COLO829 (cell line): ENCODE measurements at regions not wholly inside any gene's neighbourhood (a gene's known extent, or its start where the extent isn't known, plus 50 kb on each side); places are given as distances from the start of the nearest gene placed in this dataset.
A peak's percentile ranks its signal among the peaks of the same experiment; 100 is the strongest.

Experiments used
- DNase-seq: peaks from one replicate; pipeline ENCODE4 v3.0.0; 2012; ENCODE audit warnings: low spot score

DNA sequence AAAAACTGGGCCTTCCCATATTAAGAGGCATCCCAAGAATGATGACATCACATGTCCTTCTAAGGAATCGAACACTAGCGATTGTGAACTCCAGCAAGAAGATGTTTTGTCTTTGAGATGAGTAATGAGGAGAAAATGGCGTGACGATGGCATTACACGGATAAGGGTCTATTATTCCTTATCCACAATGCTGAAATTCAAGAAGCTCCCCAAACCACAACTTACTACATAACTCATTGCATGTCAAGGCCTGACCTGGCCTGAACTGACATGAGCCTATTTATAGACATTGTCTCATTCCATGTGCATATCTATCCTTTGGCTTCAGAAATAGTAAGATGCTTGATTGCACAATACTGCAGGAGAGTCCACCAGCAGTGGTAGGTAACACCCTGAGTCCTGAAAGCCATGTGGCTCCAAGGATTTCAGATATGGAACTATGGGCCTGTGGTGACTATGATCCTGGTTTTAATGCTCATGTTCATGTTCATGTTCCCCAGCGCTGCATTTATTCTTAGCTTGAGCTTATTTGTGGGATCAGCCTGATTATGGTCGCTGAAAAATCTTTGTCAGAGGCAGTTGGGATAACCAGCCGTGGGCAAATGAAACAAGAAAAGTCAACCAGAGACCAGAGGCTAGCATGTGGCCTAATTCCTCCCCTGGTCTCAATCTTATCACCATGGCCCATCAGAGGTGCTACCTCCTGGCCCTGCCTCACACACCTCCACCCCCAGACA lies 183.2 kb upstream of the JARID2 start:
- peak; percentile 96 for DNase-seq

DNA sequence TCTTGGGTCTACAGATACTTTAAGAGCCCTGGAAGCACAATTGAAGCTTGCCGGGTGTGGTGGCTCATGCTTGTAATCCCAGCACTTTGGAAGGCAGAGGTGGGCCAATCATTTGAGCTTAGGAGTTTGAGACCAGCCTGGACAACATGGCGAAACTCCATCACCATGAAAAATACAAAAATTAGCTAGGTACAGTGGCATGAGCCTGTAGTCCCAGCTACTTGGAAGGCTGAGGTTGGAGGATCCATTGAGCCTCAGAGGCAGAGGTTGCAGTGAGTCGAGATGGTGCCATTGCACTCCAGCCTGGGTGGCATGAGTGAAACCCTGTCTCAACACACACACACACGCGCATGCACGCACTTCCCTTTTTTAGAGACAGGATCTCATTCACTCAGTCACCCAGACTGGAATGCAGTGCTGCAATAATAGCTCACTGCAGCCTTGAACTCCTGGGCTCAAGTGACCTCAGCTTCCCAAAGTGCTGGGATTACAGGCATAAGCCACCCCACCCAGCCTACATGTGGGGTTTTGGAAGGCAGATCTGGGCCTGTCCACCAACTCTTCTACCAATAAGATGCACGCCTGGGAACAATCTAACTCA lies 182.5 kb upstream of the JARID2 start:
- DNase-seq = no peak

DNA sequence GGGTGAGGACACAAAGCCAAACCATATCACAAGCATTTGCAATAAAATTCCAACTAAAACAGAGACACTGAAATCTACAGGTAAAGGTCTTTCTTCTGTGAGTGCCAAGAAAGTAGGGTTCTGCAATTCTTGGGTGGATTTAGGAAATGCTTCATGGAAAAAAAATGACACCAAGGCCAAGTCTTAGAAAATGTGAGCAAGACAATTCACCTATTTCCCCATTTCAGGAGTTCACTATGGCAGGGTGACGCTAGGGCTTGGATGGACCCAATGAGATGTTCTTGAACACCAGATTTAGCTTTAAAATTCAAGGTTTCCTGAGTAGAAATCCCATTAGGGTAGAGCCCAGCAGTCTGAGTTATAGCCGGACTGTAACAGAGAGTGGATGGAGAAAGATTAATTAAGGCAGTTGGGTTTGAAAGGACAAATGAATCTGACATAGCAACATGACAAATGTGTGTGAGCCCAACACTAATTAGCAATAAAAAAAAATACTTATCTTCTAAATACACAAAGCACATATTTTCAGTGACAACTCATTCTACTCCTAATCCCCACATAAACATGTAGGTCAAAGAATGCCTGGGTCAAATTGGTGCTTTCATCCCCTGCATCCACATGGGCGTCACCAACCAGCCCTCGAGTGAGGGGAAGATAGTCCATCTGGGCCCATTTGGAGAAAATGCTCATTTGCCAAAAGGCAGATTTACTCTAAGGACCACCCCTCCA lies 180.4 kb upstream of the JARID2 start:
- no peak for DNase-seq

DNA sequence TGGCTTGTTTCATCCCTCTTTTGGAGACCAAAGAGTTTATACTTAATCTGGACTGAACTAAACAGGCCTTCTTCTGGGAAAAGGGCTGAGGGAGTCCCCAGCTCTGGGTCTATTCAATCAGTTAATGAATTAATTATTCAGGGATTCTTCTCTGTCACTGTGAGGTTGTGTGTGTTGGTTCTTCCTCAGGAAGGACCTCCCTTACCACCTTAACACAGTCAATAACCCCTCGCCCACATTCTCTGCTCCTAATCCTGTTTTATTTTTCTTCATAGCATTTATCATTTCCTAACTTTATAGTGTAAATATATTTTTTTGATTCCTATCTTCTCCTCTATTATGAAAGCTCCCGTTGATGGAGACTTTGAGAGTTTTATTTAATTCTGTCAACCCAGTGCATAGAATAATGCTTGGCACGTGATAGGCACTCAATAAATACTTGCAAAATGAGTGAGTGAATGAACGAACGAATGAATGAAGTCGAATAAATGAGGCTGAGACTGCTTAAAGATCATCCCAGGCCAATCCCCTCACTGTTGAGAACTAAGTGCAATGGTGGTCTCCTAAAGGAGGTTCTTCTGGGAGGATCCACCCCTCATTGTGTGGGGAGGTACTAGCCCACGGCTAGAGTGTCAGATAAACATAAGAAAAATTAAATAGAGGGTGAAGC lies 179.6 kb upstream of the JARID2 start:
- DNase-seq = no peak

DNA sequence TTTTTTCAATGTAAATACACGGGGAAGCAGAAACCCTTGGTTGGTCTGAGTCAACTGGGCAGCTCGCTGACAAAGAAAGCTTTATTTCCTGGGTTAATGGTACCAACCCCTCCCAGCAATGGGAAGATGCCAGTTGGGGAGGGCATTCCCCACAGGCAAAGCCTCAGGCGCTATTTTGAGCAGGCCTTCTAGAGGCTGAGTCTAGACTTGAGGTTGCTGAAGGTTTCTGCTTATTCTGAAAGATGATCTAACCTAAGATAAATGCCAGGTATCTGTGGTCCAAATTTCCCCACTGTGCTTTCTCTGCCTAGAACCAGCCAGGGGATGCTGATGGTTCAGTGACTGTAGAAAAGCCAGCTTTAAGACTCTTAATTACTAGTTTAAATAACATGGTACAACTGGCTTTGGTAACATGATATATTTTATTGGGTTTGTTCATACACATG lies 172.5 kb upstream of the JARID2 start:
- peak; percentile 77 for DNase-seq

DNA sequence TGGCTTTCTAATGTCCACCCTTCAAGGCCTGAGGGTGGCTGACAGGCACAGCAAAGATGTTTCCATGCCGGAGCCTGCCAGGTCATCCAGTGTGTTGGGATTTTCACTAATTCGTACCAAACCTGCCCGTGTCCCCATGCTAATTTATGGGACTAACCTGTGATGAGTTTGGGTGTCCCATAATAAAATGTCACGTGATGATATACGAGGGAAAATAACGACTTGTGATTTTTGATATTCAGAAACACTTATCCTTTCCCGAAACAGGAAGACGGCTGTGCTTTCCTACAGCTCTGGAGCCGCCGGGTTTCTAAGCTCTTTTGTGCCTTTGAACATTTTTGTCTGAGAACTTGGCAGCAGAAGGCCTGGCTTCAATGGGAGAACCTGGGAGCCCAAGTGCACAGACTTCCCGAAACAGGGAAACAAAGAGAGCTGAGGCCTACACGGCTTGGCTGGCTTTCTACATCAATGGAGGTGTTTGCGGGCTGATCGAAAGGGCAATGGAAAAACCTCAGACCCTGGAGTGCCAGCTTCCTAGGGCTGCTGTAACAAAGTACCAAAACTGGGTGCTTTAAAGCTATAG lies 171.9 kb upstream of the JARID2 start:
- no peak for DNase-seq

DNA sequence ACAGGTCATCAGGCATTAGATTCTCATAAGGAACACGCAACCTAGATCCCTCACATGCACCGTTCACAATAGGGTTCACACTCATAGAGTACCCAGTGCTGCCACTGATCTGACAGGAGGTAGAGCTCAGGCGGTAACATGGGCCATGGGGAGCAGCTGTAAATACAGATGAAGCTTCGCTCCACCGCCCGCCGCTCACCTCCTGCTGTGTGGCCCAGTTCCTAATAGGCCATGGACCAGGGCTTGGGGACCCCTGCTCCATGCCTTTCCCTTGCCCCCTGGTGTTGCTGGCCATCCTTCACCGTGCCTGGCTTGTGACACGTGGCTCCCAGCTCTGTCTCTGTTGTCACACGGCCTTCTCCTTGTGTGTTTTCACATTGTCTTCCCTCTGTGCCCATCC lies 171.1 kb upstream of the JARID2 start:
- DNase-seq = no peak

DNA sequence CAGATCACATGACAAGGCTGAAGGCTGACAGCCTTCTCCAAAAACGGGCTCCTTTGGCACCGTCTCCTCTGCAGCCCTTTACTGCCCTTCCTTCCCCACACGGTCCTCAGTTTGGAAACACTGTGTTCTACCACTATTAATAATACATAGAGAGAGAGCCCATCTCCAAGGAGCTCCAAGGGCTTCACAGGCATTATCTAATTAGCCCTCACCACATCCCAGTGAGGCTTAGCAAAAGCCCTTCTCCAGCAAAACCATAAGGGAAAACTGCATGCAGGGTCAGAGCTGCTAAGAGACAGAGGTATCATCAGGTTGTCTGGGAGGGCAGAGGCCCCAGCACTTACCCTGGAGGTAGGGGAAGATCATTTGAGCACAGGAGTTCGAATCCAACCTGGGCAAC lies 169.3 kb upstream of the JARID2 start:
- DNase-seq = no peak

DNA sequence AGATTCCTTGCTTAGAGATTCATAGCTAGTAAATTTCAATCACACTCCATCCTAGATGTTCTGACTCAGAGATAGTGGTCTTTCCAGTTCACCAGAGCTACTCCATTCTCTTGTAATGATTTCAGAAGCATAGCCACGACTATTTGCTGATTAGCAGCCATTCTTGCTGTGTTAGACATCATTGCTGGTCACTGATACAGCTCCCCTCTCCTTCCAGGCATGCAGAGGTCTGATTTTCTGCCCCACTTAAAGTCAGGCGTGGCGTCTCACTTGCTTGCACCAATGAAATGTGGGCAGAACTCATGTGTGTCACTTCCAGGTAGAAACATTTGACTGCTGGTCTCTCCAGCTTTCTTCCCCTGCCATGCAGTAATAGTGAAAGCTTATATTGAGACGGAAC lies 168.9 kb upstream of the JARID2 start:
- no peak for DNase-seq

DNA sequence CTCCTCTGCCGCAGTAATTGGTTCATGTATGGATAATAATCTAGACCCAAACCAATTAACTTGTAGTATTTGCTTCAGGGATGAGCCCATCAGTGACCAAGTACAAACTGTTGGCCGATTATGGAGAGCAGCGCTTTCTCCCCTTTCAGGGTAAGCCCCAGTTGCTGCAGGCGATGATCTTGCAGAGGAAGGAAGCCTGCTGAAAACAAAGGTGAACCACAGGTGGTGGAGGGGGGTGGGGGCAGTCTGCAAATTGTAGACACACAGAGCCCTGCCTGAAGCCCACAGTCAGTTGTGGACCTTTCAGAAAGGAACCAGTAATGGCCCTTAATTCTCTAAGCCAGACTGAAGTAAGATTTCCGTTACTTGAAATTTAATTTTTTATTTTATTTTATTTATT lies 167.9 kb upstream of the JARID2 start:
- no peak for DNase-seq

DNA sequence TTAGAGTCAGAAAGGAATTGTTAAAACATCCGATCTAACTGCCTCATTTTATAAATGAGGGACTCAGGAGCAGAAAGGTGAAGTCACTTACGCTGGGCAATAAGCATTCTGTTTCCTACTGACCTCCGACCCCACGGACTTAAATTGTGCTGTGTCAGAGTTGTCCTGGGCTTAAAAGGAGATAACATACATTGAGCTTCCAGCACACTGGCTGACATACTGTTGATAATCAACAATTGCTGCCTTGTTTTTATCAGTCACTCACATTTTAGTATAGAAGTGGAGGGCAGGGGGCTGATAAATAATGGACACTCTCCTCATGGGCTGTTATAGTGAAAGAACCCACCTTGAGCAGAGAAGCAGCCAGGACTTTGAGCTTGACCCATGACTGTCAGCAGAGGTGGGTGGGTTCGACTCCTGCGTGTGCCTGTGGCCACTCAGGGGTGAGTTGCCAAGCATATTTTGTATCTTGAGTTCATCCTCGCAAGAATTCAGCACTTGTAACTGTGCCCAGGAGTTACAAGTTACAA lies 166.5 kb upstream of the JARID2 start:
- DNase-seq = no peak

DNA sequence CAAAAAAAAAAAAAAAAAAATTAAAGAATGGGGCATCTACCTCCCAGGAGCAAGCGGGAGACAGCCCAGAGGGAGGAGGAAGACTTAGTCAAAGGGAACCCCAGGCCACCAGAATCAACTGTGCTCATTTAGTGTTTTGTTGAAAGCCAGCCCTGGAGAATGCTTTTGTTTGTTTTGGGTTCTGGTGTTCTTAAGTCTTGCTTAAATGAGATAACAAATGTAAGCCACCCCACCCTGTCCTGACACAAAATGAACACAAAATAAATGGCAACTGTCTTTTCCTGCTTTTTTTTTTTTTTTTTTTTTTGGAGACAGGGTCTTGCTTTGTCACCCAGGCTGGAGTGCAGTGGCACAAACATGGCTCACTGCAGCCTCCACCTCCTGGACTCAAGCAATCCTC lies 165.0 kb upstream of the JARID2 start:
- no peak for DNase-seq

DNA sequence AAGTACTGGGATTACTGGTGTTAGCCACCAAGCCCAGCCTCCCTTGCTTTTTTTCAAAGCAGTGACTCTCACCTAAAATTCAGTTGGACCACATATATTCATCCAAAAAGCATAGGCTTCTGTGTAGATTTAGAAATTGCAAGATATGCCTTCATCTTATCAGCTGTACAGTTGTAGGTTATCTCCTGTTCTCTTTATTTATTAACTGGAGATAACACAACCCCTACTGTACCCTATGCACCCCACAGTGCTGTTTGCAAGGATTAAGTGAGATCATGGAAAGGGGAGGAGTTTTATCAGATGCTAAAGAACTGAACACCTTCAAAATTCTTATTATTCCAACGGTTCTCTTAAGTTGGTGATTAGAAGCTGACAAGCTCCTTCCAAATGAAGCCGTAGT lies 164.4 kb upstream of the JARID2 start:
- DNase-seq = no peak

DNA sequence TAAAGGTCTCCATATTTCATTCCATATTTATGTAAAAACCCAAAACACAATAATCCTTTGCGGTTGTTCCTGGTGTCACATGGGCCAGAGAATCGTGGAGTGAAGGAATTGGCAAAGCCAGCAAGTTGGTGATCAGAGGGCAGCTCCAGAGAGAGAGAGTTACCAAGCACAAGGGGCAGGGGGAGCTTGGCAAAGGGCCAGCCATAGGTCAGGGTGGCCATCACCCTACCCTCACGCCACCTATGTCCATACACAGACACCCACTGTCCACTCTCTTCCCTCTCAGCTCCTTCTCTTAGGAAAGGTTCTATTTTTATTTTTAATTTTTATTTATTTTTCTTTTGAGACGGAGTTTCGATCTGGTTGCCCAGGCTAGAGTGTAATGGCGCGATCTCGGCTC lies 163.2 kb upstream of the JARID2 start:
- no peak for DNase-seq

DNA sequence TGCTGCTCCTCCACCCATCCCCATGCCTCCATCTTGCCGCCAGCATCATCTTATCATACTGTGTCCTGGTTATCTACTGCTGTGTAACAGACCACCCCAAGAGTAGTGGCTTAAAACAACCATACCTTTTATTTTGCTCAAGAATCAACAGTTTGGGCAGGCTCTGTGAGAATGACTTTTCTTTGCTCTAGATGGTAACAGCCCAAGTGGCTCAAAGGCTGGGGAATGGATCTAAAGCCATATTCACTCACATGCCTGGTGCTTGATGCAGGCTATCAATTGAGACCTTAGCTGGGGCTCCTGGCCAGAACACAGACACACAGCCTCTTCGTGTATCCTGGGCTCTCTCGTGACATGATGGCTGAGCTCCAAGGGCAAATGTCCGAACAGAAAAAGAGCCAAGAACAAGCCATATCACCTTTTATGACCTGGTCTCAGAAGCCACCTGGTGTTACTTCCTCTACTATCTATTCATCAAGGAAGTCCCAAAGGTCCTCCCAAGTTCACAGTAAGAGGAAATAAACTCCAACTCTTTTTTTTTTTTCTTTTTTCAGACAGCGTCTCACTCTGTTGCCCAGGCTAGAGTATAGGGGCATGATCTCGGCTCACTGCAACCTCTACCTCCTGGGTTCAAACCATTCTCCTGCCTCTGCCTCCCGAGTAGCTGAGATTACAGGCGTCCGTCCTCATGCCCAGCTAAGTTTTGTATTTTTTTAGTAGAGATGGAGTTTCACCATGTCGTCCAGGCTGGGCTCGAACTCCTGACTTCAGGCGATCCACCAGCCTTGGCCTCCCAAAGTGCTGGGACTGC lies 159.3 kb upstream of the JARID2 start:
- no peak for DNase-seq

DNA sequence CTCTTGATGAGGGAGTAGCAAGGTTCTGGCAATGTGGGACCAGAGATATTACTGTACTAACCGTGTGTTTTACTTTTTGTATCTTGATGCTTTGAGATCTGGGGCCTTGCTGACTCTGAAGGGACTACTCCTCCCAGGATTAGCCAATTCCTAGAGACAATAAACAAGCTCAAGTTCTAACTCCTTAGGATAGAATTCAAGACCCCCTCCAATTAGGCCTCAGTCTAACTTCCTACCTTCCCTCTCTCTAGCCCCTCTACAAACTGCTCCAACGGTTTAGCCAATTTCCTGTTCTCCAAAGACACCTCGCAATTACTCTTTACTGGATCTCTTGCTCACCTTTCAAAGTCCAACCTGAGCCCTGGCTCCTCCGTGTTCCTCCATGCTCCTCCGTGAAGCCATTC lies 158.7 kb upstream of the JARID2 start:
- DNase-seq = no peak

DNA sequence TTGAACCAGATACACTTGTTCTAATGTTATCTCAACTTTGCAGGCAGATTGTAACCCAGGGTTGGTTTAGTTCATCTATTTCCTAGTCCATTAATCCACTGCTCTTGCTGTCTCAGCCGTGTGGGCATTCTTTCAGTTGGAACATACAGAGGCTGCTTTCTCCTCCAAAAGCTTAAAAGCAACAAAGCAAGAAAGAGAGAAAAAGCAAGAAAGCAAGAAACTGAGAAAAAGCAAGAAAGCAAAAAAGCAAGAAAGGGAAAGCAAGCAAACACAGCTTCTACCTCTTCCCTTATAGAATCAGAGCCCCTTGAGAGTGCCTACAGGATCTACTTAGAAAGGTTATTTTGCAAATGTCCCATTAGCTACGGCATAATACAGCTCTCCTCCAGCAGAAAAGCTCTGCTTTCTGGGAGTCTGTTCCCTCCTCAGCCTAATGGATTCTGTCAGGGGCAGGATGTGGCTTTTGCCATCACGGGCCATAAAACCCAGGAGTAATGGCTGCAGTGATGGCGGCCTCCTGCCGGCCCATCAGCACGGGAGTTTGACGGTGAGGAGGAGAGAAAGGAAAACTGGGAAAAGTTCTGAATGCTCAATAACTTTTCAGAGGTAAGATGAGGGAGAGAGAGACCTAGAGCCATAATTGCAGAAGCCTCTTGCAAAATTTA lies 156.8 kb upstream of the JARID2 start:
- no peak for DNase-seq

DNA sequence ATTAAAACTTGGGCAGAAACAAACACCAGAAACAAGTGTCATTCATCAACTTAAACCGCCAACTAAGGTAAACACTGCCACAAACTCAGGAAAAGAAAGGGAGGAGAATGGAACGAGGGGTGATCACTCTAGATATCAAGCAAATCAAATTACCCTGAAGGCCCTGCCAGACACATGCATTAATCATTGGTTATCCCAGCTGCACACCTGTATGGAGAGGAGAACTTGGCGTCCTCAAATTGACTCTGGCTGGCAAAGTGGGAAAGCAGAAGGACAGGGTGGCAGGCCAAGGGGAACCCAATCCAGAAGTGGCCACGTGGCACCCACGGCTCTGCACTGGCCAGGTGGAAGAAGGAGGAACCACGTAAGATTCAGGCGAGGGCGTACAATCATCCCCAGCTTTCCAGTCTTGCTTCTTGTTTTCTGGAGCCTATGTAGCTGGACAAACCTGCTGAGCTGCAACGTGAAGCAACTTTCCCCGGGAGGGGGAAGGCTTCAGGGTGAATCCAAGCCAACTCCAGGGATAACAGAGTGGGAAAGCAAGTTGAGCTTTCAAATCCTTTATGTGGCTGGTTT lies 156.2 kb upstream of the JARID2 start:
- no peak for DNase-seq

DNA sequence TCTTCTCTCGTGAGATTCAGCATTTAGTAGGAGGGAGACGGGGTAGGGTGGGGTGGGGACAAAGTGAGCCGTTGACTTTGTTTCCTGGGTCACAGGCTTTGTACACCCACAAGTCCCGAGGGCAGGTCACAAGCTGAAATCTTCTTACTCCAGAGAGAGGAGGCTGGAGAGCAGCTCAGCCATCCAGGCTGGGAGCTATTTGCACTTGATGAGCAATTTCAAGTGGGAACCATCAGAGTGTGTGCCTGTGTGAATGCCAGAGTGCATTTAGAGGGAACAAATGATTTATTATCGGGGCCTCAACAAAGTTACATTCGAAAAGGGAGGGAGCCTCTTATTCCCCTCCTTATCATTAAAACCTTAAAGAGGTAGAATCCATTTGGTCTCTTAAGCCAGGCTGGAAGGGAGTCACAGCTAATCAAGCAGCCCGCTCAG lies 155.7 kb upstream of the JARID2 start:
- no peak for DNase-seq

DNA sequence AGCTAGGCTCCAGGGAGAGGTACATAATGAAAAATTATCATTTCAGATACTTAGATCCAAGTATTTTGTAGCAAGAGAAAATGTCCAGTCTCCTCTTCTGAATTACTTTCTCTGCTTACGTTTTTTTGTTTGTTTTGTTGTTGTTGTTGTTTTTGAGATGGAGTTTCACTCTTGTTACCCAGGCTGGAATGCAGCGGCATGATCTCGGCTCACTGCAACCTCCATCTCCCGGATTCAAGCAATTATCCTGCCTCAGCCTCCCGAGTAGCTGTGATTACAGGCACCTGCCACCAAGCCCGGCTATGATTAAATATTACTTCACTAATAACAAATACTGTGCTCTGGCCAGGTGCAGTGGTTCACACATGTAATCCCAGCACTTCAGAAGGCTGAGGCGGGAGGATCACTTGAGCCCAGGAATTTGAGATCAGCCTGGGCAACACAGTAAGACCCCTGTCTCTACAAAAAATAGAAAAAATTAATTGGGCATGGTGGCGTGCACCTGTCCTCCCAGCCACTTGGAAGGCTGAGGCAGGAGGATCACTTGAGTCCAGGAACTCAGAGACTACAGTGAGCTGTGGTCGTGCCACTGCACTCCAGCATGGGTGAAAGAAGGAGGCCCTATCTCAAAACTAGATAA lies 155.0 kb upstream of the JARID2 start:
- no peak for DNase-seq
